Breast epithelium (tissue), 3 donors: ENCODE measurements at regions not wholly inside any gene's neighbourhood (a gene's known extent, or its start where the extent isn't known, plus 50 kb on each side); places are given as distances from the start of the nearest gene placed in this dataset.

ENCODE experiments used
- POLR2A ChIP-seq: fragments of 450-650 bp; IDR thresholded peaks from one replicate; pipeline ENCODE4 v1.6.1; 2016; ENCODE audit warnings: antibody characterized with exemption, mild to moderate bottlenecking, moderate library complexity
- TF ChIP-seq, protein P1 (sequence below), 3 donors: fragments of 450-650 bp; IDR thresholded peaks; one replicate each; pipeline ENCODE4 v1.5.1; 2016 to 2017; ENCODE audit warnings: antibody characterized with exemption in 3 of 3, mild to moderate bottlenecking in 3 of 3, moderate library complexity in 3 of 3

DNA sequence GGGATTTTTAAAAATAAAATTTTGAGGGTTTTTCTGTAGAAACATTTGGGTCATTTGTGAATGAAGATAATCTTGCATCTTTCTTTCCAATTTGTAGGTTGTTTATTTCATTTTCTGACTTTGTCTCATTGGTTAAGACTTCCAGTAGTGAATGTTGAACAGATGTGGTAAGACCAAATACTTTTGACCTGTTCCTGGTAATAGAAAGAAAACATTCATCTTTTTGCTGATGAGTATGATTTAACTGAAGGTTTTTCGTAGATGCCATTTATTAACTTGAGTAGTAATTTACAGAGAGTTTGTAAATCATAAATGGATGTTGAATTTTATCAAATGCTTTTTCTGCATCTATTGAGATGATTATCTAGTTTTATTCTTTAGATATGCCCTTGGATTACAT, 416.1 kb upstream of the CITED2 start:
- TF ChIP-seq, protein P1, sequence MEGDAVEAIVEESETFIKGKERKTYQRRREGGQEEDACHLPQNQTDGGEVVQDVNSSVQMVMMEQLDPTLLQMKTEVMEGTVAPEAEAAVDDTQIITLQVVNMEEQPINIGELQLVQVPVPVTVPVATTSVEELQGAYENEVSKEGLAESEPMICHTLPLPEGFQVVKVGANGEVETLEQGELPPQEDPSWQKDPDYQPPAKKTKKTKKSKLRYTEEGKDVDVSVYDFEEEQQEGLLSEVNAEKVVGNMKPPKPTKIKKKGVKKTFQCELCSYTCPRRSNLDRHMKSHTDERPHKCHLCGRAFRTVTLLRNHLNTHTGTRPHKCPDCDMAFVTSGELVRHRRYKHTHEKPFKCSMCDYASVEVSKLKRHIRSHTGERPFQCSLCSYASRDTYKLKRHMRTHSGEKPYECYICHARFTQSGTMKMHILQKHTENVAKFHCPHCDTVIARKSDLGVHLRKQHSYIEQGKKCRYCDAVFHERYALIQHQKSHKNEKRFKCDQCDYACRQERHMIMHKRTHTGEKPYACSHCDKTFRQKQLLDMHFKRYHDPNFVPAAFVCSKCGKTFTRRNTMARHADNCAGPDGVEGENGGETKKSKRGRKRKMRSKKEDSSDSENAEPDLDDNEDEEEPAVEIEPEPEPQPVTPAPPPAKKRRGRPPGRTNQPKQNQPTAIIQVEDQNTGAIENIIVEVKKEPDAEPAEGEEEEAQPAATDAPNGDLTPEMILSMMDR (IDR thresholded peaks at IDR 0.05), result no peak
- no peak for TF ChIP-seq POLR2A
